ENCODE measurements at regions not wholly inside any gene's neighbourhood (a gene's known extent, or its start where the extent isn't known, plus 50 kb on each side); places are given as distances from the start of the nearest gene placed in this dataset.

GRCh38 chr2:81078102-81078501 lies 773.5 kb upstream of the LRRTM1 start:
- no peak for TF ChIP-seq ZFX (CRISPR knock-in tag; IDR thresholded peaks at IDR 0.05)
- no peak for TF ChIP-seq TCF7 (IDR thresholded peaks at IDR 0.05; ENCODE audit: borderline replicate concordance)
- no peak for TF ChIP-seq CBX5 (IDR thresholded peaks at IDR 0.05; ENCODE audit: borderline replicate concordance, low read depth)
- TF ChIP-seq HMG20B (CRISPR knock-in tag; IDR thresholded peaks at IDR 0.05): no peak
- no peak for TF ChIP-seq CTCFL (IDR thresholded peaks at IDR 0.05; ENCODE audit: borderline replicate concordance, insufficient read depth, low read depth, low read length, poor library complexity, severe bottlenecking)
- no peak for TF ChIP-seq MED1 (CRISPR knock-in tag; IDR thresholded peaks at IDR 0.05; ENCODE audit: borderline replicate concordance)
- TF ChIP-seq GABPA (tag; conservative IDR thresholded peaks at IDR 0.05; ENCODE audit: low read depth): no peak
- TF ChIP-seq SRSF1 (IDR thresholded peaks at IDR 0.05; ENCODE audit: low read depth, low read length): no peak
- TF ChIP-seq DDX20 (tag; IDR thresholded peaks at IDR 0.05; ENCODE audit: low read depth): no peak
- no peak for TF ChIP-seq ELF4 (CRISPR knock-in tag; IDR thresholded peaks at IDR 0.05)
- no peak for TF ChIP-seq NFIC (IDR thresholded peaks at IDR 0.05)
- no peak for TF ChIP-seq EP300 (IDR thresholded peaks at IDR 0.05; ENCODE audit: low read length)
